ENCODE measurements at regions not wholly inside any gene's neighbourhood (a gene's known extent, or its start where the extent isn't known, plus 50 kb on each side); places are given as distances from the start of the nearest gene placed in this dataset.
A peak's percentile ranks its signal among the peaks of the same experiment; 100 is the strongest.

GRCh38 chr14:31949709-31950108, 127.4 kb upstream of the ARHGAP5 start:
- Histone ChIP-seq H3K79me2 (no peaks in the 10 kb centered on the region), H3K9me2 (replicated peaks; ENCODE audit: insufficient read depth) (no peaks in the 10 kb centered on the region), H2AFZ (no peak overlapping the region), H3K4me2 (no peak overlapping the region), H3K9me3 (ENCODE audit: low read depth) (no peaks in the 10 kb centered on the region), H4K20me1 (ENCODE audit: insufficient read depth, poor library complexity, severe bottlenecking) (no peaks in the 10 kb centered on the region), H3K27me3 (no peaks in the 10 kb centered on the region), H3K27ac (peak overlapping the region; percentile 60), H3K4me3 (no peak overlapping the region), H3K36me3 (replicated peaks; ENCODE audit: insufficient read depth, low read depth) (no peaks in the 10 kb centered on the region), H3K4me1 (ENCODE audit: insufficient read depth) (peaks cover 32% of the 10 kb centered on the region)
- DNase-seq (ENCODE audit: low spot score): no peak
- WGBS (ENCODE audit: low lambda C conversion rate, missing lambda C conversion rate): 56% methylated on average over 1 of the region's 1 CpG
- no peak for TF ChIP-seq CTCF (IDR thresholded peaks at IDR 0.05; ENCODE audit: poor library complexity)
- no peak for TF ChIP-seq EZH2phosphoT487 (IDR thresholded peaks at IDR 0.05; ENCODE audit: low read depth, severe bottlenecking, unreplicated experiment)
- TF ChIP-seq EZH2 (IDR thresholded peaks at IDR 0.05; ENCODE audit: borderline replicate concordance): no peak

- no peaks in the 10 kb centered on the region for H3K9me2 ChIP-seq (replicated peaks; ENCODE audit: insufficient read depth)
- H3K27ac ChIP-seq: peak overlapping the region; percentile 60
- DNase-seq (ENCODE audit: low spot score): no peak
- H3K36me3 ChIP-seq (replicated peaks; ENCODE audit: insufficient read depth, low read depth): no peaks in the 10 kb centered on the region
- peak overlapping the region; percentile 6 for H2AFZ ChIP-seq
- no peak overlapping the region for H3K4me3 ChIP-seq
- H3K4me1 ChIP-seq (ENCODE audit: insufficient read depth): peaks cover 25% of the 10 kb centered on the region
- WGBS (ENCODE audit: low lambda C conversion rate, missing lambda C conversion rate): 67% methylated on average over 7 of the region's 7 CpGs
- no peak for TF ChIP-seq CTCF (IDR thresholded peaks at IDR 0.05; ENCODE audit: poor library complexity)
- TF ChIP-seq EZH2phosphoT487 (IDR thresholded peaks at IDR 0.05; ENCODE audit: low read depth, severe bottlenecking, unreplicated experiment): no peak
- TF ChIP-seq EZH2 (IDR thresholded peaks at IDR 0.05; ENCODE audit: borderline replicate concordance): no peak
- H4K20me1 ChIP-seq (ENCODE audit: insufficient read depth, poor library complexity, severe bottlenecking): no peaks in the 10 kb centered on the region
- no peaks in the 10 kb centered on the region for H3K79me2 ChIP-seq
- peak overlapping the region; percentile 69 for H3K4me2 ChIP-seq
- H3K27me3 ChIP-seq: no peaks in the 10 kb centered on the region
- no peaks in the 10 kb centered on the region for H3K9me3 ChIP-seq (ENCODE audit: low read depth)
Measured at GRCh38 chr14:31950331-31950730, 126.8 kb upstream of the ARHGAP5 start.

- peak overlapping the region; percentile 60 for H3K27ac ChIP-seq
- H3K36me3 ChIP-seq (replicated peaks; ENCODE audit: insufficient read depth, low read depth): no peaks in the 10 kb centered on the region
- peak overlapping the region; percentile 69 for H3K4me2 ChIP-seq
- TF ChIP-seq EZH2phosphoT487 (IDR thresholded peaks at IDR 0.05; ENCODE audit: low read depth, severe bottlenecking, unreplicated experiment) (no peak), CTCF (IDR thresholded peaks at IDR 0.05; ENCODE audit: poor library complexity) (peak; percentile 5), EZH2 (IDR thresholded peaks at IDR 0.05; ENCODE audit: borderline replicate concordance) (no peak)
- H2AFZ ChIP-seq: peak overlapping the region; percentile 6
- DNase-seq (ENCODE audit: low spot score): peak; percentile 82
- peaks cover 22% of the 10 kb centered on the region for H3K4me1 ChIP-seq (ENCODE audit: insufficient read depth)
- WGBS (ENCODE audit: low lambda C conversion rate, missing lambda C conversion rate): 12% methylated on average over 19 of the region's 19 CpGs
- H3K27me3 ChIP-seq: no peaks in the 10 kb centered on the region
- no peaks in the 10 kb centered on the region for H3K9me2 ChIP-seq (replicated peaks; ENCODE audit: insufficient read depth)
- H3K79me2 ChIP-seq: no peaks in the 10 kb centered on the region
- H3K4me3 ChIP-seq: no peak overlapping the region
- H4K20me1 ChIP-seq (ENCODE audit: insufficient read depth, poor library complexity, severe bottlenecking): no peaks in the 10 kb centered on the region
- H3K9me3 ChIP-seq (ENCODE audit: low read depth): no peaks in the 10 kb centered on the region
Measured at GRCh38 chr14:31950764-31951637, 126.1 kb upstream of the ARHGAP5 start.
